ENCODE measurements at regions not wholly inside any gene's neighbourhood (a gene's known extent, or its start where the extent isn't known, plus 50 kb on each side); places are given as distances from the start of the nearest gene placed in this dataset.

GRCh38 chr6:15823838-15824414, 161.1 kb upstream of the DTNBP1 start (continued):
- TF ChIP-seq, protein P1, sequence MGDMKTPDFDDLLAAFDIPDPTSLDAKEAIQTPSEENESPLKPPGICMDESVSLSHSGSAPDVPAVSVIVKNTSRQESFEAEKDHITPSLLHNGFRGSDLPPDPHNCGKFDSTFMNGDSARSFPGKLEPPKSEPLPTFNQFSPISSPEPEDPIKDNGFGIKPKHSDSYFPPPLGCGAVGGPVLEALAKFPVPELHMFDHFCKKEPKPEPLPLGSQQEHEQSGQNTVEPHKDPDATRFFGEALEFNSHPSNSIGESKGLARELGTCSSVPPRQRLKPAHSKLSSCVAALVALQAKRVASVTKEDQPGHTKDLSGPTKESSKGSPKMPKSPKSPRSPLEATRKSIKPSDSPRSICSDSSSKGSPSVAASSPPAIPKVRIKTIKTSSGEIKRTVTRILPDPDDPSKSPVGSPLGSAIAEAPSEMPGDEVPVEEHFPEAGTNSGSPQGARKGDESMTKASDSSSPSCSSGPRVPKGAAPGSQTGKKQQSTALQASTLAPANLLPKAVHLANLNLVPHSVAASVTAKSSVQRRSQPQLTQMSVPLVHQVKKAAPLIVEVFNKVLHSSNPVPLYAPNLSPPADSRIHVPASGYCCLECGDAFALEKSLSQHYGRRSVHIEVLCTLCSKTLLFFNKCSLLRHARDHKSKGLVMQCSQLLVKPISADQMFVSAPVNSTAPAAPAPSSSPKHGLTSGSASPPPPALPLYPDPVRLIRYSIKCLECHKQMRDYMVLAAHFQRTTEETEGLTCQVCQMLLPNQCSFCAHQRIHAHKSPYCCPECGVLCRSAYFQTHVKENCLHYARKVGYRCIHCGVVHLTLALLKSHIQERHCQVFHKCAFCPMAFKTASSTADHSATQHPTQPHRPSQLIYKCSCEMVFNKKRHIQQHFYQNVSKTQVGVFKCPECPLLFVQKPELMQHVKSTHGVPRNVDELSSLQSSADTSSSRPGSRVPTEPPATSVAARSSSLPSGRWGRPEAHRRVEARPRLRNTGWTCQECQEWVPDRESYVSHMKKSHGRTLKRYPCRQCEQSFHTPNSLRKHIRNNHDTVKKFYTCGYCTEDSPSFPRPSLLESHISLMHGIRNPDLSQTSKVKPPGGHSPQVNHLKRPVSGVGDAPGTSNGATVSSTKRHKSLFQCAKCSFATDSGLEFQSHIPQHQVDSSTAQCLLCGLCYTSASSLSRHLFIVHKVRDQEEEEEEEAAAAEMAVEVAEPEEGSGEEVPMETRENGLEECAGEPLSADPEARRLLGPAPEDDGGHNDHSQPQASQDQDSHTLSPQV (IDR thresholded peaks at IDR 0.05): no peak
- TF ChIP-seq HDAC2 (IDR thresholded peaks at IDR 0.05) (no peak), CREM (IDR thresholded peaks at IDR 0.05; ENCODE audit: low read depth) (no peak), RFX5 (IDR thresholded peaks at IDR 0.05; ENCODE audit: low read depth, low read length) (no peak), KLF5 (IDR thresholded peaks at IDR 0.05; ENCODE audit: partially characterized antibody) (no peak), JUNB (IDR thresholded peaks at IDR 0.05) (peak; percentile 51), SKIL (IDR thresholded peaks at IDR 0.05; ENCODE audit: low read depth, poor library complexity, severe bottlenecking) (peak; percentile 36), RB1 (IDR thresholded peaks at IDR 0.05; ENCODE audit: borderline replicate concordance) (no peak), POLR2AphosphoS5 (IDR thresholded peaks at IDR 0.05; ENCODE audit: low read length) (no peak), MTA2 (IDR thresholded peaks at IDR 0.05; ENCODE audit: low read depth) (0 out of 2 replicates have a peak, but pooled peaks have one; percentile 20), ATF2 (IDR thresholded peaks at IDR 0.05; ENCODE audit: low read length) (no peak), JUND (IDR thresholded peaks at IDR 0.05; ENCODE audit: low read depth, low read length) (peak; percentile 59; the same call in 1 of the 2 replicates), SREBF1 (IDR thresholded peaks at IDR 0.05; ENCODE audit: low read length) (no peak), BRCA1 (IDR thresholded peaks at IDR 0.05; ENCODE audit: low read depth, low read length) (no peak), ZNF274 (IDR thresholded peaks at IDR 0.05; ENCODE audit: insufficient read depth, insufficient read length) (no peak), ATF7 (IDR thresholded peaks at IDR 0.05; ENCODE audit: low read depth) (no peak), NR2C1 (IDR thresholded peaks at IDR 0.05) (peak; percentile 66), RCOR1 (conservative IDR thresholded peaks at IDR 0.05; ENCODE audit: low read depth, low read length) (no peak), PBX3 (IDR thresholded peaks at IDR 0.05; ENCODE audit: insufficient replicate concordance, low read depth, low read length) (no peak), NR2C2 (IDR thresholded peaks at IDR 0.05; ENCODE audit: borderline replicate concordance, control insufficient read depth, insufficient read length, low read depth) (no peak)
- TF ChIP-seq, protein P2, sequence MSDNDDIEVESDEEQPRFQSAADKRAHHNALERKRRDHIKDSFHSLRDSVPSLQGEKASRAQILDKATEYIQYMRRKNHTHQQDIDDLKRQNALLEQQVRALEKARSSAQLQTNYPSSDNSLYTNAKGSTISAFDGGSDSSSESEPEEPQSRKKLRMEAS (IDR thresholded peaks at IDR 0.05; ENCODE audit: low read depth, low read length): no peak
- TF ChIP-seq, protein P3, sequence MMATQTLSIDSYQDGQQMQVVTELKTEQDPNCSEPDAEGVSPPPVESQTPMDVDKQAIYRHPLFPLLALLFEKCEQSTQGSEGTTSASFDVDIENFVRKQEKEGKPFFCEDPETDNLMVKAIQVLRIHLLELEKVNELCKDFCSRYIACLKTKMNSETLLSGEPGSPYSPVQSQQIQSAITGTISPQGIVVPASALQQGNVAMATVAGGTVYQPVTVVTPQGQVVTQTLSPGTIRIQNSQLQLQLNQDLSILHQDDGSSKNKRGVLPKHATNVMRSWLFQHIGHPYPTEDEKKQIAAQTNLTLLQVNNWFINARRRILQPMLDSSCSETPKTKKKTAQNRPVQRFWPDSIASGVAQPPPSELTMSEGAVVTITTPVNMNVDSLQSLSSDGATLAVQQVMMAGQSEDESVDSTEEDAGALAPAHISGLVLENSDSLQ (IDR thresholded peaks at IDR 0.05): no peak

Measured in GM12878 (cell line).